ENCODE measurements at regions not wholly inside any gene's neighbourhood (a gene's known extent, or its start where the extent isn't known, plus 50 kb on each side); places are given as distances from the start of the nearest gene placed in this dataset.
A peak's percentile ranks its signal among the peaks of the same experiment; 100 is the strongest.
"Not testable (repeated sequence)": the region's sequence is repeated elsewhere in the genome, so short reads cannot be mapped to it uniquely, and the experiment has no call there.

- DNase-seq = not testable (repeated sequence)
Measured at GRCh38 chr4:177193024-177193715, 116.5 kb upstream of the NEIL3 start.

- DNase-seq = no peak
Measured at GRCh38 chr4:177194906-177195305, 114.8 kb upstream of the NEIL3 start.

- no peak for DNase-seq
Measured at GRCh38 chr4:177196615-177197014, 113.1 kb upstream of the NEIL3 start.

GRCh38 chr4:177201614-177202013 lies 108.1 kb upstream of the NEIL3 start:
- no peak for DNase-seq

- no peak for DNase-seq
Measured at GRCh38 chr4:177204126-177204525, 105.5 kb upstream of the NEIL3 start.

GRCh38 chr4:177214935-177215334 lies 94.7 kb upstream of the NEIL3 start:
- no peak for DNase-seq

GRCh38 chr4:177220376-177220775 lies 89.3 kb upstream of the NEIL3 start:
- no peak for DNase-seq

GRCh38 chr4:177222781-177223180 lies 86.9 kb upstream of the NEIL3 start:
- DNase-seq = no peak

GRCh38 chr4:177225605-177226004 lies 84.1 kb upstream of the NEIL3 start:
- DNase-seq = no peak

GRCh38 chr4:177227636-177228035 lies 82.0 kb upstream of the NEIL3 start:
- DNase-seq = no peak

- DNase-seq = no peak
Measured at GRCh38 chr4:177228599-177228998, 81.1 kb upstream of the NEIL3 start.

GRCh38 chr4:177229331-177229730 lies 80.3 kb upstream of the NEIL3 start:
- DNase-seq = no peak

- DNase-seq = no peak
Measured at GRCh38 chr4:177232473-177232872, 77.2 kb upstream of the NEIL3 start.

GRCh38 chr4:177235026-177235425 lies 74.6 kb upstream of the NEIL3 start:
- no peak for DNase-seq

GRCh38 chr4:177236886-177237285 lies 72.8 kb upstream of the NEIL3 start:
- DNase-seq = no peak

GRCh38 chr4:177237291-177237690 lies 72.4 kb upstream of the NEIL3 start:
- no peak for DNase-seq

GRCh38 chr4:177239477-177239876 lies 70.2 kb upstream of the NEIL3 start:
- no peak for DNase-seq

GRCh38 chr4:177239878-177240277 lies 69.8 kb upstream of the NEIL3 start:
- DNase-seq = no peak

GRCh38 chr4:177242651-177243286 lies 66.9 kb upstream of the NEIL3 start:
- DNase-seq = no peak

- DNase-seq = no peak
Measured at GRCh38 chr4:177246641-177247584, 62.8 kb upstream of the NEIL3 start.

GRCh38 chr4:177250056-177250696 lies 59.5 kb upstream of the NEIL3 start:
- DNase-seq = peak; percentile 12

- no peak for DNase-seq
Measured at GRCh38 chr4:177251237-177251636, 58.4 kb upstream of the NEIL3 start.

- no peak for DNase-seq
Measured at GRCh38 chr4:177255359-177255758, 54.3 kb upstream of the NEIL3 start.

Measured in NCI-H1694 treated with DMSO at 0.1 percent for 48 hours (cell line).